ENCODE measurements at regions not wholly inside any gene's neighbourhood (a gene's known extent, or its start where the extent isn't known, plus 50 kb on each side); places are given as distances from the start of the nearest gene placed in this dataset.

GRCh38 chr9:89881431-89881830 lies 276.6 kb downstream of the GADD45G start:
- Mint-ChIP-seq H3K9me3 (no peaks in the 10 kb centered on the region), H3K27ac (no peak overlapping the region), H3K4me3 (no peak overlapping the region), H3K4me1 (peaks cover 5% of the 10 kb centered on the region), H3K27me3 (ENCODE audit: low read depth) (no peaks in the 10 kb centered on the region), H3K36me3 (no peaks in the 10 kb centered on the region)
- no peak for DNase-seq (ENCODE audit: low spot score in 2 of 2, unreplicated experiment in 2 of 2)
- TF ChIP-seq CTCF (IDR thresholded peaks at IDR 0.05; ENCODE audit: unreplicated experiment) = no peak

GRCh38 chr9:89882930-89883361 lies 278.1 kb downstream of the GADD45G start:
- Mint-ChIP-seq H3K27ac (no peak overlapping the region), H3K4me1 (peaks cover 14% of the 10 kb centered on the region), H3K36me3 (no peaks in the 10 kb centered on the region), H3K9me3 (no peaks in the 10 kb centered on the region), H3K4me3 (no peak overlapping the region), H3K27me3 (ENCODE audit: low read depth) (no peaks in the 10 kb centered on the region)
- no peak for TF ChIP-seq CTCF (IDR thresholded peaks at IDR 0.05; ENCODE audit: unreplicated experiment)
- peak in 1 of 2 experiments; percentile 11 for DNase-seq (ENCODE audit: low spot score in 2 of 2, unreplicated experiment in 2 of 2)

GRCh38 chr9:89883401-89884341 lies 278.9 kb downstream of the GADD45G start:
- peaks cover 14% of the 10 kb centered on the region for H3K4me1 Mint-ChIP-seq
- TF ChIP-seq CTCF (IDR thresholded peaks at IDR 0.05; ENCODE audit: unreplicated experiment) = no peak
- H3K4me3 Mint-ChIP-seq = no peak overlapping the region
- H3K27me3 Mint-ChIP-seq (ENCODE audit: low read depth) = no peaks in the 10 kb centered on the region
- no peak overlapping the region for H3K27ac Mint-ChIP-seq
- DNase-seq (ENCODE audit: low spot score in 2 of 2, unreplicated experiment in 2 of 2) = peak in 1 of 2 experiments; percentile 32
- no peaks in the 10 kb centered on the region for H3K36me3 Mint-ChIP-seq
- H3K9me3 Mint-ChIP-seq = no peaks in the 10 kb centered on the region

GRCh38 chr9:89884356-89885083 lies 279.7 kb downstream of the GADD45G start:
- no peaks in the 10 kb centered on the region for H3K9me3 Mint-ChIP-seq
- no peak for TF ChIP-seq CTCF (IDR thresholded peaks at IDR 0.05; ENCODE audit: unreplicated experiment)

GRCh38 chr9:89885156-89885555 lies 280.3 kb downstream of the GADD45G start:
- H3K27ac Mint-ChIP-seq = no peak overlapping the region

More at GRCh38 chr9:89884356-89885083, 279.7 kb downstream of the GADD45G start:
- no peak overlapping the region for H3K27ac Mint-ChIP-seq
- H3K36me3 Mint-ChIP-seq = no peaks in the 10 kb centered on the region
- DNase-seq (ENCODE audit: low spot score in 2 of 2, unreplicated experiment in 2 of 2) = peak in 1 of 2 experiments; percentile 24
- H3K4me3 Mint-ChIP-seq = no peak overlapping the region
- no peaks in the 10 kb centered on the region for H3K27me3 Mint-ChIP-seq (ENCODE audit: low read depth)
- H3K4me1 Mint-ChIP-seq = peaks cover 14% of the 10 kb centered on the region

More at GRCh38 chr9:89885156-89885555, 280.3 kb downstream of the GADD45G start:
- Mint-ChIP-seq H3K9me3 (no peaks in the 10 kb centered on the region), H3K27me3 (ENCODE audit: low read depth) (no peaks in the 10 kb centered on the region), H3K4me3 (no peak overlapping the region), H3K36me3 (no peaks in the 10 kb centered on the region), H3K4me1 (peaks cover 14% of the 10 kb centered on the region)
- DNase-seq (ENCODE audit: low spot score in 2 of 2, unreplicated experiment in 2 of 2) = no peak
- no peak for TF ChIP-seq CTCF (IDR thresholded peaks at IDR 0.05; ENCODE audit: unreplicated experiment)

Measured in mesothelial cell of epicardium (in vitro differentiated cells).